Suppressor macrophage treated with lipopolysaccharide for 1 hour (primary cell): ENCODE measurements at regions not wholly inside any gene's neighbourhood (a gene's known extent, or its start where the extent isn't known, plus 50 kb on each side); places are given as distances from the start of the nearest gene placed in this dataset.
"Not testable (repeated sequence)": the region's sequence is repeated elsewhere in the genome, so short reads cannot be mapped to it uniquely, and the experiment has no call there.

Experiments
- DNase-seq, 3 donors: peaks; one replicate each; pipeline ENCODE4 v3.0.0-alpha.2; 2020 to 2022

DNA sequence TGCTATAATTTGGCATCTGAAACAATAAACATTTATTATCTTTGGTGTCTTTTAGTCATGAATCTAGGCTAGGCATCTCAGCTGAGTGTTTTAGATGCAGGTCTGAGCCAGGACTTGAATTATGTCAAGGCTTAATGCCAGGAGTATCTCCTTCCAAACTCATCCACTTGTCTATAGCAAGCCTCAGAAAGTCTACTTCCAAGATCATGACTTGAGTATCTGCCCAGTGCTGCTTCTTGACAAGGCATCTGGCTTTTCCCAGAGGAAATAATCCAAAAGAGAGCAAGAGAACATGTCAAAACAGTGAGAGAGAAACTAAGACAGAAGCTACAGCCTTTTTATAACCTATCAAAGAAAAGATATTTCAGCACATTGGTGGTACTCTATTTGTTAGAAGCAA lies 1052.1 kb upstream of the PCDH10 start:
- DNase-seq = no peak

DNA sequence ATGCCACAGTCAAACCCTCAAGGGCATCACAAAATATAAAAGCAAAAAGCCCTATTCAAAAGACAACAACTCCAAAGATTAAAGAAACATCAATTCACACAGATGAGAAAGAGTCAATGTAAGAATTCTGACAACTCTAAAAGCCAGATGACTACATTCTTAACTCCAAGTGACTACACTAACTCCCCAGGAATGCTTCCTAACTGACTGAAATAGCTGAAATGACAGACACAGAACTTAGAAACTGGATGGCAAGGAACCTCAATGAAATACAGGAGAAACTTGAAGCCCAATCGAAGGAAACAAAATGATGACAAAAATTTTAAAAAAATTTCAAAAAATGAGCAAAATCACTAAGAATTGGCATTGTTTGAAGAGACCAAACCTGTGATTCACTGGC lies 1047.6 kb upstream of the PCDH10 start:
- no peak for DNase-seq

- DNase-seq = no peak
These were observed 1040.3 kb upstream of the PCDH10 start for GRCh38 chr4:132108784-132109183.

DNA sequence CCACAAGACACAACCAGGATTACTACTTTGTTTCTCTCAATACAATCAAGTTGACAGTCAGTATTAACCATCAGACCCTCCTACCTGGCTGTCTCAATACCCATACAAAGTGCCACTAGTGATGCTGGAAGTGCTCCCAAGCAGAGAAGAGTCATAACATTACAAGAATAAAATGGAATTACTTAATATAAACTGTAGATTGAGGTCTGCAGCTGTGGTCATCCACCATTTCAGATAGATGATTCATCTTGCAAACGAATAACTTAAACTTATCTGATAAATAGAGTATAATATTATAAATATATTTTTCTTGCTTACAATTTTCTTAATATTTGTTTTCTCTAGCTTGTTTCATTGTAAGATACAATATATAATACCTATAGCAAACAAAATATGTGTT lies 1034.2 kb upstream of the PCDH10 start:
- DNase-seq = no peak

DNA sequence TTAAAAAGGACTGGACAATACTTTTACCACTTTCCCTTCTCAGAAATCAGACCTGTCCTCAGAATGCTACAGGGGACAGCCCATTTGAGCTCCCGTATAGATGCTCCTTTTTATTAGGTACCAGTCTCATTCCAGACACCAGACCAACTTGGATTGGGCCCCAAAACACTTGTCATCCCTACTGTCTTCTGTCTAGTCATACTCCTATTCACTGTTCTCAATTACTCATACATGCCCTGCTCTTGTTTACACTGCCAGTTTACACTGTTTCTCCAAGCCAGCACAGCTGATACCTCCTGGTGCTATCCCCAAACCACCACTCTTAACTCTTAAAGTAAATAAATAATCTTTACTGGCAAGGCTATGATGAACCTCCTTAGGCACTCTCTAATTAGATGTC lies 1026.4 kb upstream of the PCDH10 start:
- not testable (repeated sequence) for DNase-seq

DNA sequence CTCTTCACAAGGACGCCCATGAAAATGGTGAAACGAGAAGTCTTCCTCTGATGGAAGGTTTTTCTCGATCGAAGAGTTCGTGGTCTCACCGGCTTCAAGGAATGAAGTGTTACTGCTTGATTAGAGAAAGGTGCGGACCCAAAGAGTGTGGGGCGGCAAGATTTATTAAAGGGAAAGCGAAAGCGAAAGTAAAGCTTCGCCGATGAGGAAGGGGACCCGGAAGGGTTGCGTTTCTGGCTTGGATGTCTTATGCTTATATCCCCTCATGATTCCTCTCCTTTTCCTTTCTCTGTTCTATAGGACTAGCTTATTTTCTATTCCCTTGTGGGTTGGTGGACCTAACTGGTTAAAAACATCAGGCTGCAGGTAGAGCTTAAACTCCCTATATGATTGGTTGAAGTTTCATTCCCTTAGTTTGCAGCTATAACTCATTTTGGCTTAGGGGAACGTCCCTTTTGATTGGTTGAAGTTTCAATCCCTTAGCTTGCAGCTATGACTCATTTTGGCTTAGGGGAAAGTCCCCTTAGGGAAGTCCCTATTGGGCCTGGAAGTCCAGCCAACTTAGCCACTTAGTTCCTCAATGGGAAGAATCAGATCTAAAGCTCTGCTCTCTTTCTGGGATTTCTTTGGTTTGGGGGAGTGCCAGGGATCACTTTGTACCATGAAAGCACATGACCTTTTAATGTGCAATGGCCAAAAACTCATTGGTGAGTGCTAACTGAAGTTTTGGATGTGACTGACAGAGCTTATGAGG lies 1025.0 kb upstream of the PCDH10 start:
- peak; percentile 37 to 48 (median 47) for DNase-seq

- DNase-seq = no peak
These were observed 1024.5 kb upstream of the PCDH10 start for GRCh38 chr4:132124624-132124974.

DNA sequence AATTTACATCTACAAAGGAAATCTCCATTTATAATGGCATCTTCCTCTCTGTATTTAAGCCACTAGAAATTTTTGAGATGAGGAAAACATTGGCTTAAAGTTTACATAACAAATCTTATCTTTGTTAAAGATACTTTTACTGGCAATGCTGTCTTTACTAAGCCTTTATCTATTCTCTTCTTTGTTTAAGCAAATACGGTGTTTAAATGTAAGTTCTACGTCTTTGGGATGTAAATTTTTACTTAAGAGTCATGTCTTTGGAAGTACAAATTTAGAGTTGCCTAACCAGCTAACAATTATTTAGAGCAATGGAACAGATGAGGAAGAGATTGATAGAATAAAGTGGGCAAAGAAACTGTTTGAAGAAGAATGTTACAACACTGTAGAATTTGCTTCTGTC lies 1024.0 kb upstream of the PCDH10 start:
- DNase-seq = no peak

GRCh38 chr4:132132433-132132832 lies 1016.7 kb upstream of the PCDH10 start:
- DNase-seq = no peak

GRCh38 chr4:132169660-132170059 lies 979.4 kb upstream of the PCDH10 start:
- DNase-seq = no peak

GRCh38 chr4:132180020-132180427 lies 969.1 kb upstream of the PCDH10 start:
- DNase-seq = no peak

- no peak for DNase-seq
These were observed 953.9 kb upstream of the PCDH10 start for GRCh38 chr4:132195176-132195575.

GRCh38 chr4:132203618-132204017 lies 945.5 kb upstream of the PCDH10 start:
- DNase-seq = no peak

DNA sequence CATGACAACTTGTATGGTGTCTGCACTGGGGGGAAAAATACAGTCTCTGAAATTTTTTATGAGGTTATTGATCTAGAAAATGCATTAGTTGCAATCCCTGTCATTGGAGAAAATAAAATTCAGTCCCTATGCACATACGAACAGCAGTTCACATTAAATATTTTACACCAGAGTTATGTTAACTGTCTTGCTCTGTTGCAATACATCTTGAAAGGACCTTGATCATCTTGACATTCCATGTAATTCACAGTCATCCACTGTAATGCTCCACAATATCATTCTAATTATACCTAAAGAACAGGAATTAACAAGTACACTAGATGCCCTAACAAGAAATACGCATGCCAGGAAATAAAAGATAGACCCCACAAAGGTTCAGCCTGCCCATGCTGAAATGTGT lies 934.6 kb upstream of the PCDH10 start:
- DNase-seq = no peak

- no peak for DNase-seq
These were observed 930.7 kb upstream of the PCDH10 start for GRCh38 chr4:132218406-132218805.

DNA sequence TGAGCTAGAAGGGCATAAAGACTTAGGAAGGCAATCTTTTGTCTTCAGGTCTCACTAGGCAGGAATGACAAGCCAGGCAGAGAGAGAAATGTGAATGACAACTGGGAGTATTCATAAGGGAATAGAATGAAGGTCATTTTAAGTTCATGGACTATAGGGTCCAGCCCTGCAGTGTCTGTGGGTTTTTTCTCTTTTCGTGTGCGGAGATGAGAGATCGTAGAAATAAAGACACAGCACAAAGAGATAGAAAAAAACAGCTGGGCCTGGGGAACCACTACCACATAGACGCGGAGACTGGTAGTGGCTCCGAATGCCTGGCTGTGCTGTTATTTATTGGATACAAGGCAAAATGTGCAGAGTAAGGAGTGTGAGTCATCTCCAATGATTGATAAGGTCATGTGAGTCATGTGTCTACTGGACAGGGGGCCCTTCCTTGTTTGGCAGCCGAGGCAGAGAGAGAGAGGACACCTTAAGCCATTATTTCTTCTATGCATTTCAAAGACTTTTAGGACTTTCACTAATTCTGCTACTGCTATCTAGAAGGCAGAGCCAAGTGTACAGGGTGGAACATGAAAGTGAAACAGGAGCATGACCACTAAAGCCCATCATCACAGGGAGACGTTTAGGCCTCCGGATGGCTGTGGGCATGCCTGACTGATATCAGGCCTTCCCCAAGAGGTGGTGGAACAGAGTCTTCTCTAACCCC lies 921.8 kb upstream of the PCDH10 start:
- DNase-seq = no peak

DNA sequence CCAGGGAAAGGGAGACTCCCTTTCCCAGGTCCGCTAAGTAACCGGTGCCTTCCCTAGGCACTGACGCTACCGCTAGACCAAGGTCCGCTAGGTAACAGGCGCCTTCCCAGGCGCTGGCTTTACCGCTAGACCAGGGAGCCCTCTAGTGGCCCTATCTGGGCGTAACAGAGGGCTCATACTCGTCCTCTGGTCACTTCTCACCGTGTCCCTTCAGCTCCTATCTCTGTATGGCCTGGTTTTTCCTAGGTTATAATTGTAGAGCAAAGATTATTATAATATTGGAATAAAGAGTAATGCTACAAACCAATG lies 921.3 kb upstream of the PCDH10 start:
- DNase-seq = peak in 2 of 3 donors; percentile 3 to 11

DNA sequence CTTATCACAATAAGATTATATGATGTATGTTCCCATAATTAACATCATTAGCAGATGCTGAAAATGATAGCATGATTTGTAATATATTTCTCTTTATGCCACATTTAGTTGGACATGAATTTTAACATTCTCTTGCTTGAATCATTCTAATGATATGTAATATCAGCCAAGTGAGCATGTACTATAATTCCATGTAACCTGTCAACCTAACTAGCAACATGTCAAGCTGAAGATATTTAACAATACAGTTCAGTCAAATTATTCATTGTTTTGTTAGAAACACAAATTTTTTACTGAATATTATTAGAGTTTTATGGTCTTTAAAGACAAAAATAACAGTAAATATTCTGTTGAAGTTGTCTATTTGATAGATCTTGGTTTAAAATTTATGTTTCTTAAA lies 920.4 kb upstream of the PCDH10 start:
- no peak for DNase-seq

DNA sequence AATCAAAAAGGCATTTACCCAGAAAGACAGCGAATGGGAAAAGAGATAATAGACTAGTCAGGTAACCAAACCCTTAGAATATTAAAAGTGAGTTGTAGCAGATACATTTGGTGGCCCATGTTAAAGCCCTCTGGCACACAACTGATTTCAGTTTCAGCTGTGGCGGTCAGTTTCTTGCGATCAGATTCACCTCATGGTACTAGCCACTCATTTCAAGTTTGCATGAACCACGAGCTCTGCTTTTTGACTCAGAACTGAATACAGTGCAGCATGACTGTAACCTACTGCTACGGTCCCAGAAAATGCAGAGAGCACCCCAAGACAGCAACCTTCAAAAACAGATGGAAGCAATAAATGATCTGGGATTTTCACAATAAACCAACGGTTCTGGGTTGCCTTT lies 919.1 kb upstream of the PCDH10 start:
- DNase-seq = no peak

- DNase-seq = no peak
These were observed 910.4 kb upstream of the PCDH10 start for GRCh38 chr4:132238697-132239096.

DNA sequence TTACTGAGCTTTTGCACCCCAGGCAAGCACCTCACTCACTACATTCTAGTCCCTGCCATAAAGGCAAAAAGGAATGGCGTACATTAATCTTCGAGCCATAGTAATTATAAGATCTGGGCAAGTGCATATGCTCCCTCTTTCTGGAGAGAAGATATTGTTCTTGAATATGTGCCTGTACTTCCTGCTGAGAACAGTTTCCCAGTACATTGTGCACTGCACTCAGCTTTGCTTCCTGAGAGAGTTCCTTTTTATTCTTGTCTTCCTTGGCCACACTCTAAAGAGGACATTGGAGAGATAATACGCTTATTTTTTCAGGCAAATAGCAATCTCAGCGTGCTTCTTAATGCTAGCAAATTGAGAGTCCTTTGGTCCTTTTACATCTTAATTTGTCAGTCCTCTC lies 909.0 kb upstream of the PCDH10 start:
- no peak for DNase-seq

- DNase-seq = no peak
These were observed 903.8 kb upstream of the PCDH10 start for GRCh38 chr4:132245319-132245718.

DNA sequence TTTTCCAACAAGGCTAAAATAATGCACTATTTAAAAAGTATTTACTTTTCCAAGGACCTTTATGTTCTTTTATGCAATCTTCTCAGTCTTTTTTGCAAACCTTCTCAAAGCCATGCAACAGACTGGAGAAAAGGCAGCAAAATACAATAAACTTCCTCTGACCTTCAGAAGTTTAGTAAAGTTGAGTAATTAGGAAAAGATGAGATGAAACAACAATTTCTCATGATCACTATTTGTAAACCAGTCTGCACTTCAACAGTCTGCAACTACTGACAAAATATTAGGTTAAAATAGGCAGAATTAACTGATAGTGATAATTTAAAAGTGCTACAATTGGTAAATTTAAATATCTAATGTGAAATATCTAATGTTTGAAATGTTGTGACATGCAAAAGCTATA lies 884.9 kb upstream of the PCDH10 start:
- no peak for DNase-seq

DNA sequence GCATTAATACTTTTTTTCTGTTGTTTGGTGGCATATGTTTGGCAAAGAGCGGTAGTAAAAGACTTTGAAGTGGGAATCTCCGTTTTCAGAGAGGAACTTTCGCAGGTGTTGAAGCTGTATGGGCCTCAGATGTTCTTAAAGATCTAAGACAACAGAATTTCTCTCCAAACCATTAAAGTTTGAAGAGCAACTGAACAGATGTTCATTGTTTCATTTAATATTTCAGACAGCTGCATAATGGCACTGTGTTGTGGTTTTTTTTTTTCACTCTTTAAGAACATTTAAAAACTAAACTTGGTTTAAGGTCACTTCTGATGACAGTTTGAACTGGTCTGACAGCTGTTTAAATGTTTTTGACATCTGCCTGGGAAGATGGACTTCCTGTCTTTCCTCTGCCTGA lies 882.7 kb upstream of the PCDH10 start:
- DNase-seq = no peak

- DNase-seq = no peak
These were observed 881.8 kb upstream of the PCDH10 start for GRCh38 chr4:132267321-132267720.
